GM18511 (cell line): ENCODE measurements at regions not wholly inside any gene's neighbourhood (a gene's known extent, or its start where the extent isn't known, plus 50 kb on each side); places are given as distances from the start of the nearest gene placed in this dataset.
A peak's percentile ranks its signal among the peaks of the same experiment; 100 is the strongest.
"Not testable (repeated sequence)": the region's sequence is repeated elsewhere in the genome, so short reads cannot be mapped to it uniquely, and the experiment has no call there.

ENCODE experiments used
- ATAC-seq: cut with Tn5 transposase; IDR thresholded peaks from one replicate; pipeline ENCODE4 v1.9.1; 2021; ENCODE audit warnings: mild to moderate bottlenecking, moderate library complexity; ENCODE audit not compliant: unreplicated experiment

- ATAC-seq: peak; percentile 71
These were observed 231.3 kb upstream of the ARHGEF26 start for GRCh38 chr3:153889905-153890334.

DNA sequence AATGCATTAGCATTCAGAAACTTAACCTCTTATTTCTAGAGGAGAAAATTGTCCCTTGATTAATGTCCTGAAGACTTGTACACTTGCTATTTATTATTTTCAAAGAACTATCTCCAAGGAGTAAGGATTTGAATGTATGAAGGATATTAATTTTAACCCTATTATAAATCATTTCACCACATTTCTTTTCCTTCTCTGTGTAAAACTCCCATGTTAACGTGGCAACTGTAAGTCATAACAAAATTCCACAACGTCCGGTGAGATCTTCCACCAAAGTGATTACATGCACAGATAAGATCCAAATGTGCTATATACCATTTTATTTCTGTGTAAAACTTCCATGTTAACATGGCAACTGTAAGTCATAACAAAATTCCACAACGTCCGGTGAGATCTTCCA is 229.1 kb upstream of the ARHGEF26 start:
- ATAC-seq: no peak

GRCh38 chr3:153894857-153895256 is 226.3 kb upstream of the ARHGEF26 start:
- ATAC-seq: no peak

DNA sequence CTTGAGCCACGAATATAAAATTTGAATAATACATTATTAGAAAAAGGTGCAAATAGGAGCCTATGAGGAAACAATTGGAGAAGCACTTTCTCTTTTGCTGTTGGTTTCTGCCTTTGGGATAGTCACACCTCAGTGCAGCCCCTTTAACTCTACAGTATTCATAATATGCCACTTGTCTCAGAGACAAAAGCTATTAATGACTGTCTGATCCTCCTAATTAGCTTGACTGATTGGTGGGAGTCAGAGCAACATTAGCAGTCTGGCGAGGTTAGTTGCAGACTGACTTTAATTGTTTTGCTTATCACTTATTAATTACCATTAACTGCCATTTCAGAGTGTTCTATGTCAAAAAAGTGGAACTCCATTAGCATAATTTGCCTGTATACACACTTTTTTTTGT is 225.0 kb upstream of the ARHGEF26 start:
- ATAC-seq: no peak

DNA sequence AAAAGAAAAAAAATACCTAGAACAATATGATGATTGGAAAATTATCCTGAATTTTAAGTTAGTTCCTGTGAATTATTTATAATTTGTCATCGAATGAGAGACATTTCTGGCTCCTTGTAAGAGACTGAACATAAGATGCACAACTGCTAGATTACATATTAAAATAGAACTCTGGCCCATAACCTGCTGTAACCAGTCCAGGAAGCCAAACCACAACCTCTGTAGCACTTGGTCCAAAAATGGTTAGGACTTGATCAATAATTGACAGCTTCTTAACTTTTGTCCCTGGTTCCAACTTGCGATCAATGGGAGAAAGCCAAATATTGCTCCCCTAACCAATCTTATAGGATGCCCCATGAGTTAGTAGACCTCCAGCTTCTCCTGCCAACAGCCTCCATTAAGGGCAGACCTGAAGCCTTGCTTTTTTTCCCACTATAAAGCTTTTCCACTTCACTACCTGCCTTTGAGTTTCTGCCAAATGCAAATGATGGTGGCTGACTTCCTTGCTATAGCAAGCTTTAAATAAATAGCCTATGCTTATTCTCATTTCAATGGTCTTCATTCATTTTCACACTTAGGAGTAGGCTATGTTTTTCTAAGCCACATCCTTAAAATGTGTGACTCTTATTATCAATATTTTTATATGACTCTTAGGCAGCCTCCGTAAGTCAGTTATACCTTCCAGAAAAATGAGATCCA is 224.0 kb upstream of the ARHGEF26 start:
- ATAC-seq: peak; percentile 87

GRCh38 chr3:153897842-153898241 is 223.3 kb upstream of the ARHGEF26 start:
- ATAC-seq: peak; percentile 78

- ATAC-seq: no peak
These were observed 220.0 kb upstream of the ARHGEF26 start for GRCh38 chr3:153901152-153901551.

DNA sequence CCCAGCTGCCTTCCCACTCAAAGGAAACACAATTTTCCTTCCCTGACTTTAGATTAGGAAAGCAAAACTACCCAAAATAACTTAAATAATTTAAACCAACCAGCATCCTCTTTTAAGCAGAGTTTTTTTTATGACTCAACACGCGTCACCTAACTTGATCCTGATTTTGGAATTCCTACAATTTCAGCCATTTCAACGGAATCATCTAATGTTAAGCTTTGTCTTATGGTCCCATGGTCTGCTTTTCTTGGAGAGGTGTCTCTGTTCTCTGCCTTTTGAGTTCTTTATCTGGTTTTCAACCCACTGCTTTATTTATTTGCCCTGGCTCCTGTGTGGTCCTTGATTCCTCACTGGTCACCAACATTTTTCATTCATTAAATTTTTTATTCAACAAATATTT is 219.2 kb upstream of the ARHGEF26 start:
- no peak for ATAC-seq

GRCh38 chr3:153903430-153903829 is 217.8 kb upstream of the ARHGEF26 start:
- peak; percentile 73 for ATAC-seq

- ATAC-seq: no peak
These were observed 214.8 kb upstream of the ARHGEF26 start for GRCh38 chr3:153906366-153906765.

DNA sequence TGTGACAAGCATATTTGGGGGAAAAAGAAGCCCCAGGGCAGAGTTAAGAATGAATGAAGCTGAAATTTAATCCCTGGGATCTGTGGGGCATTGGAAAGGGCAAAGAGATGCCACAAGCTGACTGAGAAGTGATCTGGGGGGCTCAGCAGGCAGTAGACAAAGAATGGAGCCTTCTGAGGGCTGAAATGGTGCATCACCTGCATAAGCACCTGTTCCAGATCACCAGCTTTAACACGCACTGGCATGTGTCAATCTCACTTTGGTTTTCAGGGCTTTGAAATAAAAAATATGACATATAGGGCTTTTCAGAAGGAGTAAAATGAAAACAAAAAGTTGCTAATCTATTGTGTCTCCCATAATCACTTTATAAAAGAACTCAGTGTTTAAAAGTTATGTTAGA is 210.8 kb upstream of the ARHGEF26 start:
- no peak for ATAC-seq

GRCh38 chr3:153911116-153911515 is 210.1 kb upstream of the ARHGEF26 start:
- ATAC-seq: no peak

DNA sequence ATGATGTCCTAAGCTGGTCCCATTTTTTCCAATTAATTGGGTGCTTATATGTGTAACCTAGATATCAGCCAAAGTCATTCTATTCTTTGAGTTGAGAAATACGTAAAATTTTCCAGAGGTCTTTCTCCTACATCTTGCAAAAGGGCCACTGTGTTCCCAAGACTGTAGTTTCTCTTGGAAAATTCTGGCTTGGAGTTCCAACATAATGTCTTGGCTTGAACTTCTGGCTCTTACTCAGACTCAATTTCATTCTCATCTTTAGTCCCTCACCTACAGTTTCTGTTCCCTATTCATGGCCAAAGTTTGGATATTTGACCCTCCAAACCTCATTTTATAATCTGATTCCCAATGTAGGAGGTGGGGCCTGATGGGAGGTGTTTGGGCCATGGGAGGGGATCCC is 201.4 kb upstream of the ARHGEF26 start:
- no peak for ATAC-seq

- ATAC-seq: no peak
These were observed 199.4 kb upstream of the ARHGEF26 start for GRCh38 chr3:153921826-153922225.

GRCh38 chr3:153925841-153926514 is 195.2 kb upstream of the ARHGEF26 start:
- ATAC-seq: no peak

GRCh38 chr3:153927107-153927506 is 194.1 kb upstream of the ARHGEF26 start:
- peak; percentile 88 for ATAC-seq

DNA sequence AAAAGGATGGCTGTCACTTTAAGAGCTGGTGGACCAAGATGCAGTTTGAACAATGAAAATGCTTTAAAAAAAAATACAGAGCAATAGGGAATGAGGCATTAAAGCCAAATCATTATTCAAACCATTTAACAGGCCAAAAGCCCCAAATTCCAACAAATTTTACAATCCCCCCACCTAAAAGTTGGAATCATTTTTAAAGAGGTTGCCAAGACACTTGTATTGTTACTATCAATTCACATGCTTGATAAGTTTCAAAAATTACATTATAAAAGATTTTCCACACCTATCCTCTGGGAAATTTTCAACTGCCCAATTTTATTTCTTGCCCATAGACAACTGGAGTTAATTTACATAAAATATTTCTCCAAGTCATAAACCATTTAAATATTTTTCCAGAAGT is 192.3 kb upstream of the ARHGEF26 start:
- no peak for ATAC-seq

- not testable (repeated sequence) for ATAC-seq
These were observed 187.7 kb upstream of the ARHGEF26 start for GRCh38 chr3:153933481-153933880.

GRCh38 chr3:153944084-153944483 is 177.1 kb upstream of the ARHGEF26 start:
- ATAC-seq: no peak

DNA sequence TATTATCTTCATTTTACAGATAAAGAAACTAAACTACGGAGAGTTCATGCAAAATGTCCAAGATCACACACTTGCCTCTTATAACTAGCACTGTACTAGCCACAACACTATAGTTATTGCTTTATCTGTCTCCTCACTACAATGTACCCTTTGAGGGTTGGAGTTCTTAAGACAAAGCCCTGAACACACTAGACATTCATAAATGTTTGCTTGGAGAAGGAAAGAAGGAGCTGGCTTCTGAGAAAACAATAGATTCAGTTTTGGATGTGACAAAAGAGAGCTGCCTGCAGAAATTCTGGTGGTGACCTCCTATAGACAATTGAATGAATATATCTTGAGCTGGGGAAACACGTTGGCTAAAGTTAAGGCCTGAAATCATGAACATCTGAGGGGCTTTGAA is 169.9 kb upstream of the ARHGEF26 start:
- ATAC-seq: no peak

- no peak for ATAC-seq
These were observed 169.1 kb upstream of the ARHGEF26 start for GRCh38 chr3:153952091-153952490.

DNA sequence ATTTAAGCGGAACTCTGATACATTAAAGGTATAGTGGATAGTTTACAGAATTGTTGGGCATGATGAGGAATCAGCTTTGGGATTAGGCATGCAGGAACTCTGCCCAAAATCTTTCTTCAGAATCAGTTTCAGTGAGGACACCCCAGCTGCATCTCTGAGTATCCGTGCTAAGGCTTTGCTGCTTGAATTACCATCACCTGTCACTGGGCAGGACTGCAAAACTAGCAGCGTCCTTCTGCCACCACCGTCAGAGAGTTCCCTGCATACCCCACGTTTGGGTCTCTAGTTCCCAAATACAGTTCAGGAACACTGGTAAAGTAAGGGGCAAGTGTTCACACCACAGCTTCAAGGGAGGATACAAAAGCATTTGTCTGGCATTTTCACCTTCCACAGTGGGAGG is 164.6 kb upstream of the ARHGEF26 start:
- no peak for ATAC-seq

DNA sequence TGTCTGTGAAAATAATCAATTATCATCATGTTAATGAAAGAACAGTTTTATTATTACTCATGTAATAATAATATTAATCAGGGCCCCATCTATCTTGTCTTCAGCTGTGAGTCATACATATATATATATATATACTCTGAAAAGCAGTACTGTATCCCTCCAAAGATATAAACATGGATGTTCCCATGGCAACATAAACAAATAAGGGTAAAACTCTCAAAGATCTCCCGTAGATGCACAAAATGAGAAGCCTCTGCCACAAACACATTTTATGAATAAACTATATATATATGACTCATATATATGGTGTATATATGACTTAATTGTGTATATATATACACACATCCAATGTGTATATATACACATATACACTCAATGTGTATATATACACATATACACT is 163.8 kb upstream of the ARHGEF26 start:
- no peak for ATAC-seq
